Neural progenitor cell (in vitro differentiated cells): ENCODE measurements at regions not wholly inside any gene's neighbourhood (a gene's known extent, or its start where the extent isn't known, plus 50 kb on each side); places are given as distances from the start of the nearest gene placed in this dataset.

Experiments
- EZH2 ChIP-seq: fragments of 200-600 bp; sonication (generic); IDR thresholded peaks from 2 replicates; pipeline ENCODE4 v1.6.1; 2017; ENCODE audit warnings: antibody characterized with exemption, mild to moderate bottlenecking, moderate library complexity
- EZH2phosphoT487 ChIP-seq: fragments of 200-600 bp; sonication (generic); IDR thresholded peaks from 2 replicates; pipeline ENCODE4 v1.6.1; 2017; ENCODE audit warnings: antibody characterized with exemption

- no peak for TF ChIP-seq EZH2
- no peak for TF ChIP-seq EZH2phosphoT487
These were observed 96.2 kb upstream of the SERP2 start for GRCh38 chr13:44277459-44277858.
